Hypothalamus (tissue), 51 donors: ENCODE measurements at regions not wholly inside any gene's neighbourhood (a gene's known extent, or its start where the extent isn't known, plus 50 kb on each side); places are given as distances from the start of the nearest gene placed in this dataset.
"Not testable (repeated sequence)": the region's sequence is repeated elsewhere in the genome, so short reads cannot be mapped to it uniquely, and the experiment has no call there.

ENCODE experiments used
- DNase-seq, 51 donors: peaks; one replicate each; lab custom pipeline; 2025; lab: John Stamatoyannopoulos, UW

DNA sequence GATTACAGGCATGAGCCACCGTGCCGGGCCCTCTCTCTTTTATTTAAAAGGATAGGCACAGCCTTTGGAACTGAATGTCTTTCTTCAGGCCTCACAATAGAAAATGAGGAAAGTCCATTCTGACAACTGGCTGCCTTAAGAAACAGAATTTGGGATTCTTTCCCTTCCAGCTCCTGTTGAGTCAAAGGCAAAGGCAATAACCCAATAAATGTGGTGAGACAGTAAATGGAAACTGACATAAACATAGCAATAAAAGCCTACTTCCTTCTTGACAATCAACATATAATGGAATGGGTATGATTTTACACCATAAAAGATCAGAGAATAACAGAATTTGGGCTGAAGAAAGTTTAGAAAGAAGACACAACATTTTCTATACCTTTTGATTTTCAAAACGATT is 52.7 kb upstream of the SRRM3 start:
- DNase-seq: not testable (repeated sequence)

DNA sequence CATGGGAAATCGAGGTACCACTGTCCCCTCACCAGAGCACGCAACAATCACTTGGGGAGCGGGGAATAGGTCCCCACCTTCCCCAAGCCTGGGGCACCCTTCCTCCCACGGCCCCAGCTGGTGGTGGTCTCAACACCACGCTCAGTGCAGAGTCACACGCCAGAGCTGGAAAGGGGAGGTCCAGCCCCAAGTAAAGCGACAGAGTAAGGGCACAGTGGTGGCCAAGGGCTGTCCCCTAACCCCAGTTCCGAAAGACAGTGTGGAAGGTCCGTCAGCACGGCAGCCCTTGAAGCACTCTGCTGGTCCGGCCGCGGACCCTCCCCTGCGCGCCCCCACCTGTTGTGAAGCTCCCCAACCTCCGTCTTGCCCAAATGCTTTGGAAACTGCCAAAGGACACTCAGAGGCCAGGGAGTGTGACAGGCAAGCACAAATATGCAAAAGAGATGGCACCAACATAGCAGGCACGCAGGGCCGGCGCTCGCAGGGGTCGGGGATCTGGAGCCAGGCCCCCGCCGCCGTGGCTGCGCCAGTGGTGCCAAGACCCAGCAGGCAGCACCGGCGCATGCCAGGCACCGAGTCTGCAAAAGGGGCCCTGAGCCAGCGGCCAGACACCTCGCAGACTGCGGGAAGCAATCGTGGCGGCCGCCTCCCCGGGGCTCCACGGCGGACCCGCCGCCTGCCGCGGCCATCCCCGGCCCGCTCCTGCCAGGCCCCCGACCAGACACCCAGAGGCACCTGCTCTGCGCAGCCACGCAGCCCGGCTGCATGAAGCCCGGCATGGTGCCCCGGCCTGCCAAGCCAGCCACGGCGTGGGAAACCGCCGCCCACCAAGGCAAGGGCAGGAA is 51.6 kb upstream of the SRRM3 start:
- peak in 11 of 51 donors; percentile 10 to 45 (median 21) for DNase-seq
